ENCODE measurements at regions not wholly inside any gene's neighbourhood (a gene's known extent, or its start where the extent isn't known, plus 50 kb on each side); places are given as distances from the start of the nearest gene placed in this dataset.

GRCh38 chr5:7014611-7015010, 301.4 kb downstream of the TENT4A start:
- peaks cover 0 to 3% (median 0%) of the 10 kb centered on the region in 3 donors for H3K27me3 ChIP-seq (ENCODE audit: control insufficient read depth in 3 of 3, insufficient read depth in 3 of 3, low read length in 3 of 3)
- peaks cover 0 to 13% of the 10 kb centered on the region in 2 donors for H3K9me3 ChIP-seq (ENCODE audit: control insufficient read depth in 2 of 2, insufficient read depth in 1 of 2, low read depth in 1 of 2, low read length in 1 of 2)
- H3K4me3 ChIP-seq (ENCODE audit: low read depth in 1 of 3, low read length in 3 of 3), result no peak overlapping the region
- no peak overlapping the region for H3K27ac ChIP-seq (ENCODE audit: low read depth in 1 of 3, low read length in 2 of 3)
- no peaks in the 10 kb centered on the region for H3K4me1 ChIP-seq (ENCODE audit: control insufficient read depth in 3 of 3, insufficient read depth in 2 of 3, low read depth in 1 of 3, low read length in 2 of 3)
- FAIRE-seq, result no peak
- no peak for DNase-seq
- 48 to 66% (median 51%) methylated on average over 2 of the region's 2 CpGs for WGBS, 3 donors
- H3K36me3 ChIP-seq (ENCODE audit: control insufficient read depth in 3 of 3, insufficient read depth in 2 of 3, low read depth in 1 of 3, low read length in 3 of 3), result no peaks in the 10 kb centered on the region

- FAIRE-seq (no peak), DNase-seq (no peak)
- Histone ChIP-seq H3K4me1 (ENCODE audit: control insufficient read depth in 3 of 3, insufficient read depth in 2 of 3, low read depth in 1 of 3, low read length in 2 of 3) (no peaks in the 10 kb centered on the region), H3K27me3 (ENCODE audit: control insufficient read depth in 3 of 3, insufficient read depth in 3 of 3, low read length in 3 of 3) (peaks cover 0 to 3% (median 0%) of the 10 kb centered on the region in 3 donors), H3K4me3 (ENCODE audit: low read depth in 1 of 3, low read length in 3 of 3) (no peak overlapping the region), H3K9me3 (ENCODE audit: control insufficient read depth in 2 of 2, insufficient read depth in 1 of 2, low read depth in 1 of 2, low read length in 1 of 2) (peaks cover 0 to 15% of the 10 kb centered on the region in 2 donors), H3K27ac (ENCODE audit: low read depth in 1 of 3, low read length in 2 of 3) (no peak overlapping the region), H3K36me3 (ENCODE audit: control insufficient read depth in 3 of 3, insufficient read depth in 2 of 3, low read depth in 1 of 3, low read length in 3 of 3) (no peaks in the 10 kb centered on the region)
- WGBS, 3 donors, result 69 to 73% (median 70%) methylated on average over 6 of the region's 6 CpGs
These were observed 302.5 kb downstream of the TENT4A start for GRCh38 chr5:7015586-7016256.

- FAIRE-seq (no peak), DNase-seq (no peak)
- WGBS, 3 donors, result 57 to 73% (median 64%) methylated on average over 10 of the region's 10 CpGs
These were observed 303.9 kb downstream of the TENT4A start for GRCh38 chr5:7016999-7017747.

GRCh38 chr5:7018198-7018597, 305.0 kb downstream of the TENT4A start:
- Histone ChIP-seq H3K36me3 (ENCODE audit: control insufficient read depth in 3 of 3, insufficient read depth in 2 of 3, low read depth in 1 of 3, low read length in 3 of 3) (no peaks in the 10 kb centered on the region), H3K4me1 (ENCODE audit: control insufficient read depth in 3 of 3, insufficient read depth in 2 of 3, low read depth in 1 of 3, low read length in 2 of 3) (no peaks in the 10 kb centered on the region), H3K27me3 (ENCODE audit: control insufficient read depth in 3 of 3, insufficient read depth in 3 of 3, low read length in 3 of 3) (peaks cover 0 to 3% (median 0%) of the 10 kb centered on the region in 3 donors), H3K9me3 (ENCODE audit: control insufficient read depth in 2 of 2, insufficient read depth in 1 of 2, low read depth in 1 of 2, low read length in 1 of 2) (peaks cover 0 to 40% of the 10 kb centered on the region in 2 donors), H3K27ac (ENCODE audit: low read depth in 1 of 3, low read length in 2 of 3) (no peak overlapping the region), H3K4me3 (ENCODE audit: low read depth in 1 of 3, low read length in 3 of 3) (no peak overlapping the region)
- FAIRE-seq (no peak), DNase-seq (no peak)
- 61 to 78% (median 71%) methylated on average over 5 of the region's 5 CpGs for WGBS, 3 donors

More at GRCh38 chr5:7016999-7017747, 303.9 kb downstream of the TENT4A start:
- no peaks in the 10 kb centered on the region for H3K36me3 ChIP-seq (ENCODE audit: control insufficient read depth in 3 of 3, insufficient read depth in 2 of 3, low read depth in 1 of 3, low read length in 3 of 3)
- H3K9me3 ChIP-seq (ENCODE audit: control insufficient read depth in 2 of 2, insufficient read depth in 1 of 2, low read depth in 1 of 2, low read length in 1 of 2), result peaks cover 0 to 29% of the 10 kb centered on the region in 2 donors
- H3K27me3 ChIP-seq (ENCODE audit: control insufficient read depth in 3 of 3, insufficient read depth in 3 of 3, low read length in 3 of 3), result peaks cover 0 to 3% (median 0%) of the 10 kb centered on the region in 3 donors
- H3K27ac ChIP-seq (ENCODE audit: low read depth in 1 of 3, low read length in 2 of 3), result no peak overlapping the region
- H3K4me1 ChIP-seq (ENCODE audit: control insufficient read depth in 3 of 3, insufficient read depth in 2 of 3, low read depth in 1 of 3, low read length in 2 of 3), result no peaks in the 10 kb centered on the region
- no peak overlapping the region for H3K4me3 ChIP-seq (ENCODE audit: low read depth in 1 of 3, low read length in 3 of 3)

GRCh38 chr5:7018601-7019000, 305.4 kb downstream of the TENT4A start:
- FAIRE-seq (no peak), DNase-seq (no peak)
- peaks cover 0 to 3% (median 0%) of the 10 kb centered on the region in 3 donors for H3K27me3 ChIP-seq (ENCODE audit: control insufficient read depth in 3 of 3, insufficient read depth in 3 of 3, low read length in 3 of 3)
- no peak overlapping the region for H3K4me3 ChIP-seq (ENCODE audit: low read depth in 1 of 3, low read length in 3 of 3)
- H3K36me3 ChIP-seq (ENCODE audit: control insufficient read depth in 3 of 3, insufficient read depth in 2 of 3, low read depth in 1 of 3, low read length in 3 of 3), result no peaks in the 10 kb centered on the region
- H3K9me3 ChIP-seq (ENCODE audit: control insufficient read depth in 2 of 2, insufficient read depth in 1 of 2, low read depth in 1 of 2, low read length in 1 of 2), result peaks cover 0 to 44% of the 10 kb centered on the region in 2 donors
- H3K27ac ChIP-seq (ENCODE audit: low read depth in 1 of 3, low read length in 2 of 3), result no peak overlapping the region
- H3K4me1 ChIP-seq (ENCODE audit: control insufficient read depth in 3 of 3, insufficient read depth in 2 of 3, low read depth in 1 of 3, low read length in 2 of 3), result no peaks in the 10 kb centered on the region

GRCh38 chr5:7036192-7036835, 323.1 kb downstream of the TENT4A start:
- WGBS, 3 donors, result 79 to 80% (median 80%) methylated on average over 2 of the region's 2 CpGs
- Histone ChIP-seq H3K4me1 (ENCODE audit: control insufficient read depth in 3 of 3, insufficient read depth in 2 of 3, low read depth in 1 of 3, low read length in 2 of 3) (no peaks in the 10 kb centered on the region), H3K4me3 (ENCODE audit: low read depth in 1 of 3, low read length in 3 of 3) (no peak overlapping the region), H3K27me3 (ENCODE audit: control insufficient read depth in 3 of 3, insufficient read depth in 3 of 3, low read length in 3 of 3) (peaks cover 0 to 3% (median 0%) of the 10 kb centered on the region in 3 donors), H3K36me3 (ENCODE audit: control insufficient read depth in 3 of 3, insufficient read depth in 2 of 3, low read depth in 1 of 3, low read length in 3 of 3) (no peaks in the 10 kb centered on the region), H3K27ac (ENCODE audit: low read depth in 1 of 3, low read length in 2 of 3) (no peak overlapping the region), H3K9me3 (ENCODE audit: control insufficient read depth in 2 of 2, insufficient read depth in 1 of 2, low read depth in 1 of 2, low read length in 1 of 2) (no peaks in the 10 kb centered on the region)
- no peak for FAIRE-seq
- DNase-seq, result no peak

- H3K36me3 ChIP-seq (ENCODE audit: control insufficient read depth in 3 of 3, insufficient read depth in 2 of 3, low read depth in 1 of 3, low read length in 3 of 3), result no peaks in the 10 kb centered on the region
- no peaks in the 10 kb centered on the region for H3K4me1 ChIP-seq (ENCODE audit: control insufficient read depth in 3 of 3, insufficient read depth in 2 of 3, low read depth in 1 of 3, low read length in 2 of 3)
- DNase-seq (no peak), FAIRE-seq (no peak)
- H3K9me3 ChIP-seq (ENCODE audit: control insufficient read depth in 2 of 2, insufficient read depth in 1 of 2, low read depth in 1 of 2, low read length in 1 of 2), result no peaks in the 10 kb centered on the region
- H3K4me3 ChIP-seq (ENCODE audit: low read depth in 1 of 3, low read length in 3 of 3), result no peak overlapping the region
- H3K27ac ChIP-seq (ENCODE audit: low read depth in 1 of 3, low read length in 2 of 3), result no peak overlapping the region
- peaks cover 0 to 3% (median 0%) of the 10 kb centered on the region in 3 donors for H3K27me3 ChIP-seq (ENCODE audit: control insufficient read depth in 3 of 3, insufficient read depth in 3 of 3, low read length in 3 of 3)
- 66 to 72% (median 71%) methylated on average over 4 of the region's 4 CpGs for WGBS, 3 donors
These were observed 325.8 kb downstream of the TENT4A start for GRCh38 chr5:7039074-7039473.

- Histone ChIP-seq H3K4me3 (ENCODE audit: low read depth in 1 of 3, low read length in 3 of 3) (no peak overlapping the region), H3K4me1 (ENCODE audit: control insufficient read depth in 3 of 3, insufficient read depth in 2 of 3, low read depth in 1 of 3, low read length in 2 of 3) (no peaks in the 10 kb centered on the region), H3K36me3 (ENCODE audit: control insufficient read depth in 3 of 3, insufficient read depth in 2 of 3, low read depth in 1 of 3, low read length in 3 of 3) (no peaks in the 10 kb centered on the region), H3K27me3 (ENCODE audit: control insufficient read depth in 3 of 3, insufficient read depth in 3 of 3, low read length in 3 of 3) (peaks cover 0 to 3% (median 0%) of the 10 kb centered on the region in 3 donors), H3K27ac (ENCODE audit: low read depth in 1 of 3, low read length in 2 of 3) (no peak overlapping the region), H3K9me3 (ENCODE audit: control insufficient read depth in 2 of 2, insufficient read depth in 1 of 2, low read depth in 1 of 2, low read length in 1 of 2) (no peaks in the 10 kb centered on the region)
- FAIRE-seq (no peak), DNase-seq (no peak)
- 91 to 94% (median 93%) methylated on average over 2 of the region's 2 CpGs for WGBS, 3 donors
These were observed 326.9 kb downstream of the TENT4A start for GRCh38 chr5:7040111-7040510.
